ENCODE measurements at regions not wholly inside any gene's neighbourhood (a gene's known extent, or its start where the extent isn't known, plus 50 kb on each side); places are given as distances from the start of the nearest gene placed in this dataset.

DNA sequence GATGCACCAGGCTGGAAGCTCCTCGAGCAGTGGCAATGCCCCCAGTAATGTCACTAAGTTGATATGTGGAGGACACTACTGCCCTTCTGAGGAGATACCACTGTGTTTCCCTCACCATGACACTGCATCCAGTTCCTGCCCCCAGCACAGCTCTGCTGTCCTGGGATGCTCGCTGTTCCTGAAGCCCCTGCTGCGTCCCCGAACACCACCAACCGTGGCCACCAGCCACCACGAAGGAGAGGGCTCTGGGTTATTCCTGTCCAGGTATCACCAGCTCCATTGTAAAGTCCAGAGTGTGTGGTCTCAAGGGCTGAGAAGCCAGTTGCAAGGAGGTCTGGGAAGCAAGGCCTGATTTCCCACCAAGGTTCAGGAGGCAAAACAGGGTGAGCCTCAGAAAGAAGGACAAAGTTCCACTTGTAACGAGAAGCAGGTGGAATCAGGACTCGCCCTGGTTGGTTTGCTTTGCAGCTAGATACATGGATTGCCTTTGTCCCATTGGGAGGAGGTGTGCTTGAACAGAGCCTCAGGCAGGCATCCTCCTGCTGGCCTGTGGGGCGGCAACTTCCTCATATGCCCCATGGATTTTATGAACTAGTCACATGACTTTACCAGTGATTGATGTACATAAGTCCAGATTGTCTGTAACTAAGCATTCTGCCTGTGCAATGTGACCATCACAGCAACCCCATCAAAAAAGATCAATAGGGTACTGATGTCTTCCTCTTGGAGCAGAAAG, 427.0 kb upstream of the VSTM2A start:
- TF ChIP-seq, protein P1, sequence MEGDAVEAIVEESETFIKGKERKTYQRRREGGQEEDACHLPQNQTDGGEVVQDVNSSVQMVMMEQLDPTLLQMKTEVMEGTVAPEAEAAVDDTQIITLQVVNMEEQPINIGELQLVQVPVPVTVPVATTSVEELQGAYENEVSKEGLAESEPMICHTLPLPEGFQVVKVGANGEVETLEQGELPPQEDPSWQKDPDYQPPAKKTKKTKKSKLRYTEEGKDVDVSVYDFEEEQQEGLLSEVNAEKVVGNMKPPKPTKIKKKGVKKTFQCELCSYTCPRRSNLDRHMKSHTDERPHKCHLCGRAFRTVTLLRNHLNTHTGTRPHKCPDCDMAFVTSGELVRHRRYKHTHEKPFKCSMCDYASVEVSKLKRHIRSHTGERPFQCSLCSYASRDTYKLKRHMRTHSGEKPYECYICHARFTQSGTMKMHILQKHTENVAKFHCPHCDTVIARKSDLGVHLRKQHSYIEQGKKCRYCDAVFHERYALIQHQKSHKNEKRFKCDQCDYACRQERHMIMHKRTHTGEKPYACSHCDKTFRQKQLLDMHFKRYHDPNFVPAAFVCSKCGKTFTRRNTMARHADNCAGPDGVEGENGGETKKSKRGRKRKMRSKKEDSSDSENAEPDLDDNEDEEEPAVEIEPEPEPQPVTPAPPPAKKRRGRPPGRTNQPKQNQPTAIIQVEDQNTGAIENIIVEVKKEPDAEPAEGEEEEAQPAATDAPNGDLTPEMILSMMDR (IDR thresholded peaks at IDR 0.05; ENCODE audit: low read depth, low read length), result no peak
- no peak for TF ChIP-seq EZH2phosphoT487 (IDR thresholded peaks at IDR 0.05; ENCODE audit: low read depth)

All from OCI-LY3 (cell line).